GM23338 (cell line): ENCODE measurements at regions not wholly inside any gene's neighbourhood (a gene's known extent, or its start where the extent isn't known, plus 50 kb on each side); places are given as distances from the start of the nearest gene placed in this dataset.

Experiments used
- ATAC-seq: fragments of 200-7000 bp; cut with Tn5 transposase; 3 replicates; pipeline ENCODE4 v1.9.1; 2020
- DNase-seq: peaks from one replicate; pipeline ENCODE4 v3.0.0-alpha.2; 2015; ENCODE audit warnings: low spot score
- H2AFZ ChIP-seq: fragments of 200-600 bp; sonication (generic); 2 replicates; pipeline ENCODE4 v1.8.0; 2016; ENCODE audit warnings: antibody characterized with exemption, mild to moderate bottlenecking, moderate library complexity
- H3F3A ChIP-seq: fragments of 200-600 bp; sonication (generic); replicated peaks from 2 replicates; pipeline ENCODE4 v1.8.0; 2017; ENCODE audit warnings: antibody characterized with exemption, mixed run types, low read depth
- H3K27ac ChIP-seq: fragments of 200-600 bp; sonication (generic); 2 replicates; pipeline ENCODE4 v1.6.1; 2016; ENCODE audit warnings: low read depth
- H3K27me3 ChIP-seq: fragments of 200-600 bp; sonication (generic); 2 replicates; pipeline ENCODE4 v1.8.0; 2016; ENCODE audit warnings: mild to moderate bottlenecking, mixed run types, moderate library complexity; ENCODE audit not compliant: insufficient read depth
- H3K36me3 ChIP-seq: fragments of 200-600 bp; sonication (generic); 2 replicates; pipeline ENCODE4 v1.8.0; 2016; ENCODE audit warnings: mild to moderate bottlenecking; ENCODE audit not compliant: insufficient read depth
- H3K4me1 ChIP-seq: fragments of 200-600 bp; sonication (generic); 2 replicates; pipeline ENCODE4 v1.8.0; 2016; ENCODE audit warnings: mild to moderate bottlenecking, moderate library complexity; ENCODE audit not compliant: insufficient read depth
- H3K4me2 ChIP-seq: fragments of 200-600 bp; sonication (generic); 2 replicates; pipeline ENCODE4 v1.7.1; 2017; ENCODE audit warnings: mixed run types
- H3K4me3 ChIP-seq: fragments of 200-600 bp; sonication (generic); 2 replicates; pipeline ENCODE4 v1.6.1; 2016; ENCODE audit warnings: mixed run types
- H3K79me2 ChIP-seq: fragments of 200-600 bp; sonication (generic); replicated peaks from 2 replicates; pipeline ENCODE4 v1.8.0; 2017; ENCODE audit warnings: mild to moderate bottlenecking; ENCODE audit not compliant: insufficient read depth
- H3K9me2 ChIP-seq: fragments of 200-600 bp; sonication (generic); 2 replicates; pipeline ENCODE4 v1.8.0; 2017; ENCODE audit not compliant: insufficient read depth
- H4K20me1 ChIP-seq: fragments of 200-600 bp; sonication (generic); replicated peaks from 2 replicates; pipeline ENCODE4 v1.8.0; 2017; ENCODE audit warnings: mild to moderate bottlenecking; ENCODE audit not compliant: insufficient read depth
- H3K27ac Mint-ChIP-seq: 2 replicates; pipeline ENCODE4 v1.8.0; 2020; ENCODE audit warnings: inconsistent platforms, mild to moderate bottlenecking, moderate library complexity, mixed read lengths
- H3K27me3 Mint-ChIP-seq: 3 replicates; pipeline ENCODE4 v1.8.0; 2022; ENCODE audit warnings: low read depth, mild to moderate bottlenecking, moderate library complexity, mixed read lengths, inconsistent platforms; ENCODE audit not compliant: insufficient read depth, poor library complexity
- H3K36me3 Mint-ChIP-seq: 3 replicates; pipeline ENCODE4 v1.8.0; 2021; ENCODE audit warnings: low read depth, mild to moderate bottlenecking, inconsistent platforms, moderate library complexity, mixed read lengths
- H3K4me1 Mint-ChIP-seq: 3 replicates; pipeline ENCODE4 v1.8.0; 2020; ENCODE audit warnings: mild to moderate bottlenecking, inconsistent platforms, mixed read lengths
- H3K4me3 Mint-ChIP-seq: 3 replicates; pipeline ENCODE4 v1.8.0; 2021; ENCODE audit warnings: moderate library complexity, mild to moderate bottlenecking, inconsistent platforms, mixed read lengths
- H3K9me3 Mint-ChIP-seq: 3 replicates; pipeline ENCODE4 v1.8.0; 2020; ENCODE audit warnings: moderate library complexity, mild to moderate bottlenecking, inconsistent platforms, mixed read lengths
- ETS1 ChIP-seq: IDR thresholded peaks from 2 replicates; pipeline ENCODE4 v1.6.1; 2016; ENCODE audit warnings: antibody characterized with exemption
- NANOG ChIP-seq: IDR thresholded peaks from 2 replicates; pipeline ENCODE4 v1.6.1; 2016; ENCODE audit warnings: antibody characterized with exemption, borderline replicate concordance
- POLR2AphosphoS5 ChIP-seq: IDR thresholded peaks from 2 replicates; pipeline ENCODE4 v1.6.1; 2016; ENCODE audit warnings: antibody characterized with exemption, low read depth
- REST ChIP-seq: IDR thresholded peaks from one replicate; pipeline ENCODE4 v1.6.1; 2018; ENCODE audit warnings: antibody characterized with exemption; ENCODE audit not compliant: unreplicated experiment
- STAT1 ChIP-seq: IDR thresholded peaks from one replicate; pipeline ENCODE4 v1.6.1; 2016; ENCODE audit warnings: antibody characterized with exemption; ENCODE audit not compliant: unreplicated experiment
- TF ChIP-seq, protein P1 (sequence below), 2 experiments: fragments of 200-600 bp in 1 of 2; sonication (generic) in 1 of 2; conservative IDR thresholded peaks; 2 replicates each; pipeline versions ENCODE4 v1.5.1 to v1.6.1; 2016 to 2017; ENCODE audit warnings: antibody characterized with exemption in 2 of 2, low read depth in 2 of 2, mild to moderate bottlenecking in 2 of 2, moderate library complexity in 1 of 2
- TF ChIP-seq, protein P2 (sequence below): fragments of 250-450 bp; sonication (Bioruptor Pico); IDR thresholded peaks from 2 replicates; pipeline ENCODE4 v1.5.0; 2020; ENCODE audit warnings: mild to moderate bottlenecking, moderate library complexity

DNA sequence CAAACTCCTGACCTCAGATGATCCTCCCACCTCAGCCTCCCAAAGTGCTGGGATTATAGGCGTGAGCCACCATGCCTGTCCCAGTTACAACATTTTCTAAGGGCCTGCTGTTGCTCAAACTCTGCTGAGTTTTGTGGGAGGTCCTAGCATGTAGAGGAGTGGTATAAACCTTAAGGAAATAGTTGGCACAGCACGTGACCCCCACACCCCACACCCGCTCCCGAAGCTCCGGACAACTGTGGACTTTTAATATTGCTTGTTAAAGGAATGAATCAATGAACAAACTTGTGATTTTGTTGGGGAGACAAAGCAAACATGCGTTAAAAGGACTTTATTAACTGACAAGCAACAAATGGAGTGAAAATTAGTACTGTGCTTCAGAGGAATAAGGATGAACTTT lies 137.8 kb upstream of the GATA6 start:
- DNase-seq: no peak
- no peaks in the 10 kb centered on the region for H3K27me3 ChIP-seq
- H3K27me3 Mint-ChIP-seq: peaks cover 2% of the 10 kb centered on the region
- no peak overlapping the region for H2AFZ ChIP-seq
- H3K36me3 ChIP-seq: no peaks in the 10 kb centered on the region
- H3K27ac Mint-ChIP-seq: no peak overlapping the region
- H3K27ac ChIP-seq: no peak overlapping the region
- H3K9me3 Mint-ChIP-seq: no peaks in the 10 kb centered on the region
- no peaks in the 10 kb centered on the region for H3K36me3 Mint-ChIP-seq
- TF ChIP-seq, protein P1, sequence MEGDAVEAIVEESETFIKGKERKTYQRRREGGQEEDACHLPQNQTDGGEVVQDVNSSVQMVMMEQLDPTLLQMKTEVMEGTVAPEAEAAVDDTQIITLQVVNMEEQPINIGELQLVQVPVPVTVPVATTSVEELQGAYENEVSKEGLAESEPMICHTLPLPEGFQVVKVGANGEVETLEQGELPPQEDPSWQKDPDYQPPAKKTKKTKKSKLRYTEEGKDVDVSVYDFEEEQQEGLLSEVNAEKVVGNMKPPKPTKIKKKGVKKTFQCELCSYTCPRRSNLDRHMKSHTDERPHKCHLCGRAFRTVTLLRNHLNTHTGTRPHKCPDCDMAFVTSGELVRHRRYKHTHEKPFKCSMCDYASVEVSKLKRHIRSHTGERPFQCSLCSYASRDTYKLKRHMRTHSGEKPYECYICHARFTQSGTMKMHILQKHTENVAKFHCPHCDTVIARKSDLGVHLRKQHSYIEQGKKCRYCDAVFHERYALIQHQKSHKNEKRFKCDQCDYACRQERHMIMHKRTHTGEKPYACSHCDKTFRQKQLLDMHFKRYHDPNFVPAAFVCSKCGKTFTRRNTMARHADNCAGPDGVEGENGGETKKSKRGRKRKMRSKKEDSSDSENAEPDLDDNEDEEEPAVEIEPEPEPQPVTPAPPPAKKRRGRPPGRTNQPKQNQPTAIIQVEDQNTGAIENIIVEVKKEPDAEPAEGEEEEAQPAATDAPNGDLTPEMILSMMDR (conservative IDR thresholded peaks at IDR 0.05; ENCODE audit: low read depth in 2 of 2): no peak
- TF ChIP-seq POLR2AphosphoS5: no peak
- no peak for TF ChIP-seq REST
- TF ChIP-seq, protein P2, sequence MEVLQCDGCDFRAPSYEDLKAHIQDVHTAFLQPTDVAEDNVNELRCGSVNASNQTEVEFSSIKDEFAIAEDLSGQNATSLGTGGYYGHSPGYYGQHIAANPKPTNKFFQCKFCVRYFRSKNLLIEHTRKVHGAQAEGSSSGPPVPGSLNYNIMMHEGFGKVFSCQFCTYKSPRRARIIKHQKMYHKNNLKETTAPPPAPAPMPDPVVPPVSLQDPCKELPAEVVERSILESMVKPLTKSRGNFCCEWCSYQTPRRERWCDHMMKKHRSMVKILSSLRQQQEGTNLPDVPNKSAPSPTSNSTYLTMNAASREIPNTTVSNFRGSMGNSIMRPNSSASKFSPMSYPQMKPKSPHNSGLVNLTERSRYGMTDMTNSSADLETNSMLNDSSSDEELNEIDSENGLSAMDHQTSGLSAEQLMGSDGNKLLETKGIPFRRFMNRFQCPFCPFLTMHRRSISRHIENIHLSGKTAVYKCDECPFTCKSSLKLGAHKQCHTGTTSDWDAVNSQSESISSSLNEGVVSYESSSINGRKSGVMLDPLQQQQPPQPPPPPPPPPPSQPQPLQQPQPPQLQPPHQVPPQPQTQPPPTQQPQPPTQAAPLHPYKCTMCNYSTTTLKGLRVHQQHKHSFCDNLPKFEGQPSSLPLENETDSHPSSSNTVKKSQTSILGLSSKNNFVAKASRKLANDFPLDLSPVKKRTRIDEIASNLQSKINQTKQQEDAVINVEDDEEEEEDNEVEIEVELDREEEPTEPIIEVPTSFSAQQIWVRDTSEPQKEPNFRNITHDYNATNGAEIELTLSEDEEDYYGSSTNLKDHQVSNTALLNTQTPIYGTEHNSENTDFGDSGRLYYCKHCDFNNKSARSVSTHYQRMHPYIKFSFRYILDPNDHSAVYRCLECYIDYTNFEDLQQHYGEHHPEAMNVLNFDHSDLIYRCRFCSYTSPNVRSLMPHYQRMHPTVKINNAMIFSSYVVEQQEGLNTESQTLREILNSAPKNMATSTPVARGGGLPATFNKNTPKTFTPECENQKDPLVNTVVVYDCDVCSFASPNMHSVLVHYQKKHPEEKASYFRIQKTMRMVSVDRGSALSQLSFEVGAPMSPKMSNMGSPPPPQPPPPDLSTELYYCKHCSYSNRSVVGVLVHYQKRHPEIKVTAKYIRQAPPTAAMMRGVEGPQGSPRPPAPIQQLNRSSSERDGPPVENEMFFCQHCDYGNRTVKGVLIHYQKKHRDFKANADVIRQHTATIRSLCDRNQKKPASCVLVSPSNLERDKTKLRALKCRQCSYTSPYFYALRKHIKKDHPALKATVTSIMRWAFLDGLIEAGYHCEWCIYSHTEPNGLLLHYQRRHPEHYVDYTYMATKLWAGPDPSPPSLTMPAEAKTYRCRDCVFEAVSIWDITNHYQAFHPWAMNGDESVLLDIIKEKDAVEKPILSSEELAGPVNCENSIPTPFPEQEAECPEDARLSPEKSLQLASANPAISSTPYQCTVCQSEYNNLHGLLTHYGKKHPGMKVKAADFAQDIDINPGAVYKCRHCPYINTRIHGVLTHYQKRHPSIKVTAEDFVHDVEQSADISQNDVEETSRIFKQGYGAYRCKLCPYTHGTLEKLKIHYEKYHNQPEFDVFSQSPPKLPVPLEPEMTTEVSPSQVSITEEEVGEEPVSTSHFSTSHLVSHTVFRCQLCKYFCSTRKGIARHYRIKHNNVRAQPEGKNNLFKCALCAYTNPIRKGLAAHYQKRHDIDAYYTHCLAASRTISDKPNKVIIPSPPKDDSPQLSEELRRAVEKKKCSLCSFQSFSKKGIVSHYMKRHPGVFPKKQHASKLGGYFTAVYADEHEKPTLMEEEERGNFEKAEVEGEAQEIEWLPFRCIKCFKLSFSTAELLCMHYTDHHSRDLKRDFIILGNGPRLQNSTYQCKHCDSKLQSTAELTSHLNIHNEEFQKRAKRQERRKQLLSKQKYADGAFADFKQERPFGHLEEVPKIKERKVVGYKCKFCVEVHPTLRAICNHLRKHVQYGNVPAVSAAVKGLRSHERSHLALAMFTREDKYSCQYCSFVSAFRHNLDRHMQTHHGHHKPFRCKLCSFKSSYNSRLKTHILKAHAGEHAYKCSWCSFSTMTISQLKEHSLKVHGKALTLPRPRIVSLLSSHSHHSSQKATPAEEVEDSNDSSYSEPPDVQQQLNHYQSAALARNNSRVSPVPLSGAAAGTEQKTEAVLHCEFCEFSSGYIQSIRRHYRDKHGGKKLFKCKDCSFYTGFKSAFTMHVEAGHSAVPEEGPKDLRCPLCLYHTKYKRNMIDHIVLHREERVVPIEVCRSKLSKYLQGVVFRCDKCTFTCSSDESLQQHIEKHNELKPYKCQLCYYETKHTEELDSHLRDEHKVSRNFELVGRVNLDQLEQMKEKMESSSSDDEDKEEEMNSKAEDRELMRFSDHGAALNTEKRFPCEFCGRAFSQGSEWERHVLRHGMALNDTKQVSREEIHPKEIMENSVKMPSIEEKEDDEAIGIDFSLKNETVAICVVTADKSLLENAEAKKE (CRISPR knock-in tag): no peak
- no peak for TF ChIP-seq STAT1
- no peak for TF ChIP-seq ETS1
- no peak for TF ChIP-seq NANOG
- H4K20me1 ChIP-seq: no peaks in the 10 kb centered on the region
- no peak for ATAC-seq
- no peaks in the 10 kb centered on the region for H3F3A ChIP-seq
- no peak overlapping the region for H3K4me2 ChIP-seq
- H3K4me1 ChIP-seq: no peaks in the 10 kb centered on the region
- H3K4me1 Mint-ChIP-seq: peaks cover 3% of the 10 kb centered on the region
- no peaks in the 10 kb centered on the region for H3K79me2 ChIP-seq
- H3K9me2 ChIP-seq: 0 out of 2 replicates have a peak, but pooled peaks cover 5% of the 10 kb centered on the region
- no peak overlapping the region for H3K4me3 ChIP-seq
- no peak overlapping the region for H3K4me3 Mint-ChIP-seq
